OCI-LY3 (cell line): ENCODE measurements at regions not wholly inside any gene's neighbourhood (a gene's known extent, or its start where the extent isn't known, plus 50 kb on each side); places are given as distances from the start of the nearest gene placed in this dataset.
A peak's percentile ranks its signal among the peaks of the same experiment; 100 is the strongest.

Experiments used
- H2AFZ ChIP-seq: fragments of 200-600, 300-600 bp; shearing (Covaris generic); 2 replicates; pipeline ENCODE4 v1.6.0; 2014; ENCODE audit warnings: antibody characterized with exemption, low read depth, low read length
- H3K27ac ChIP-seq: fragments of 200-600, 300-600 bp; sonication (generic); 2 replicates; pipeline ENCODE4 v1.5.1; 2014; ENCODE audit warnings: mild to moderate bottlenecking, low read length, moderate library complexity, mixed read lengths
- H3K27me3 ChIP-seq: fragments of 200-600, 300-600 bp; sonication (generic); 2 replicates; pipeline ENCODE4 v1.6.1; 2014; ENCODE audit warnings: low read depth, low read length, mixed read lengths
- H3K36me3 ChIP-seq: fragments of 200-600, 300-600 bp; sonication (generic); replicated peaks from 2 replicates; pipeline ENCODE3; 2014; ENCODE audit warnings: low read depth, low read length, mixed read lengths
- H3K4me1 ChIP-seq: fragments of 300-600, 200-600 bp; sonication (generic); 2 replicates; pipeline ENCODE4 v1.6.1; 2014; ENCODE audit warnings: low read length, mixed read lengths
- H3K4me2 ChIP-seq: fragments of 200-600, 300-600 bp; sonication (generic); 2 replicates; pipeline ENCODE4 v1.6.1; 2014; ENCODE audit warnings: low read length, mixed read lengths
- H3K4me3 ChIP-seq: fragments of 300-600, 200-600 bp; sonication (generic); 2 replicates; pipeline ENCODE4 v1.5.1; 2014; ENCODE audit warnings: antibody characterized with exemption, mild to moderate bottlenecking, low read length, moderate library complexity
- H3K79me2 ChIP-seq: fragments of 300-600, 200-600 bp; shearing (Covaris generic); 2 replicates; pipeline ENCODE4 v1.6.1; 2014; ENCODE audit warnings: mild to moderate bottlenecking, low read length, mixed read lengths
- H3K9ac ChIP-seq: fragments of 300-600, 200-600 bp; shearing (Covaris generic); 2 replicates; pipeline ENCODE4 v1.6.0; 2014; ENCODE audit warnings: mild to moderate bottlenecking, low read length, moderate library complexity
- H3K9me3 ChIP-seq: fragments of 200-600, 300-600 bp; shearing (Covaris generic); 2 replicates; pipeline ENCODE4 v1.6.1; 2014; ENCODE audit warnings: low read length, mixed read lengths; ENCODE audit not compliant: insufficient read depth
- H4K20me1 ChIP-seq: fragments of 200-600, 300-600 bp; sonication (generic); 2 replicates; pipeline ENCODE4 v1.6.1; 2016; ENCODE audit warnings: low read length, mixed read lengths; ENCODE audit not compliant: insufficient read depth
- CTCF ChIP-seq: fragments of 200-600, 300-600 bp; sonication (generic); IDR thresholded peaks from 2 replicates; pipeline ENCODE4 v1.5.1; 2014; ENCODE audit warnings: antibody characterized with exemption, low read length, low read depth
- EZH2phosphoT487 ChIP-seq: fragments of 200-600 bp; shearing (Covaris generic); IDR thresholded peaks from 2 replicates; pipeline ENCODE4 v1.6.1; 2018; ENCODE audit warnings: antibody characterized with exemption, mixed run types, low read depth

DNA sequence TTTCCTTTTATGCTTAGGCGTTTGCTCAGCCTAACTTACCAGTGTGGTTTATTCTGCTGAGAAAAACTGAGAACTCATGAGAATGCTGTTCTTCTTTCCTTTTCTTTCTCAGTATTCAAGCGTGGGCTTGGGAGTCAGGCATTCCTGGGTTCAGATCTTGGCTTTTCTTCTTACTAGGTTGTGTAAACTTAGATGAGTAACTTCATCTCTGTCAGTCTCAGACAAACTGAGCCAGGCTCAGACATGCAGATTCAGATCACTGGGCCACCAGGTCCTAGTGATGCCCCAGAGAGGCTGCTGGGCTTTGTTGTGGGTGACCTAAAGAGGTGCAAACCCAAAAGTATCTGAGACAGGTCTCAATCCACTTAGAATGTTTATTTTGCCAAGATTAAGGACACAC, 95.8 kb upstream of the MPHOSPH6 start:
- Histone ChIP-seq H3K79me2 (no peaks in the 10 kb centered on the region), H3K4me1 (peaks cover 5% of the 10 kb centered on the region; the same call in 1 of the 2 replicates), H3K4me3 (no peak overlapping the region), H3K36me3 (no peaks in the 10 kb centered on the region), H3K27me3 (peaks cover 41% of the 10 kb centered on the region), H3K27ac (no peak overlapping the region), H3K9ac (no peak overlapping the region), H3K4me2 (no peak overlapping the region), H4K20me1 (no peaks in the 10 kb centered on the region), H2AFZ (no peak overlapping the region), H3K9me3 (no peaks in the 10 kb centered on the region)
- TF ChIP-seq CTCF (no peak), EZH2phosphoT487 (no peak)

DNA sequence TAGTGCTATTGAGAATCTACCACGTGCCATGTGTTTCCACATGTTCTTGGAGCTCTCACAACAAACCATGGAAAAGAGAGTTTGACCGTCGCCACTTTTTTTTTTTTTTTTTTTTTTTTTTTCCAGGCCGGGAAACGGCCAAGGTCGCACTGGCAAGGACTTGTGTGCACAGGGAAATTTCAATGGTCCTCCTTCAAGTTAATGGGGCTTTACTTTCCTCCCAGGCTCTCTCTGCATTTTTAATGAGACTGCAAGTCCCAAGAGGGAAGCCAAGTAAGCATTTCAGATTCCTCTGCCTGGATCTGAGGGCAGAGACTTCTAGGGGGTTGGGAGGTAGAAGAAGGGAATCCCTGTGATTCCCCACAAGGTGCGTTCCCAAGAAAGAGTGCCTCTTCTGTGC, 94.7 kb upstream of the MPHOSPH6 start:
- Histone ChIP-seq H3K79me2 (no peaks in the 10 kb centered on the region), H2AFZ (0 out of 2 replicates have a peak overlapping the region, but pooled peaks have one; percentile 91), H3K27ac (no peak overlapping the region), H3K9ac (no peak overlapping the region), H3K4me1 (peaks cover 5% of the 10 kb centered on the region; the same call in 1 of the 2 replicates), H3K9me3 (no peaks in the 10 kb centered on the region), H3K27me3 (peaks cover 43% of the 10 kb centered on the region), H3K36me3 (no peaks in the 10 kb centered on the region), H3K4me2 (no peak overlapping the region), H3K4me3 (no peak overlapping the region), H4K20me1 (no peaks in the 10 kb centered on the region)
- TF ChIP-seq EZH2phosphoT487, result no peak
- no peak for TF ChIP-seq CTCF

- H3K27me3 ChIP-seq, result peaks cover 46% of the 10 kb centered on the region
- H3K79me2 ChIP-seq, result no peaks in the 10 kb centered on the region
- TF ChIP-seq EZH2phosphoT487 (no peak), CTCF (peak; percentile 93)
- no peak overlapping the region for H3K27ac ChIP-seq
- peaks cover 5% of the 10 kb centered on the region; the same call in 1 of the 2 replicates for H3K4me1 ChIP-seq
- no peaks in the 10 kb centered on the region for H3K9me3 ChIP-seq
- no peaks in the 10 kb centered on the region for H4K20me1 ChIP-seq
- peak overlapping the region; percentile 91 for H2AFZ ChIP-seq
- no peak overlapping the region for H3K9ac ChIP-seq
- H3K4me2 ChIP-seq, result peak overlapping the region; percentile 34; the same call in 1 of the 2 replicates
- no peaks in the 10 kb centered on the region for H3K36me3 ChIP-seq
- no peak overlapping the region; the same call in 1 of the 2 replicates for H3K4me3 ChIP-seq
Measured at GRCh38 chr16:82263521-82264143, 93.6 kb upstream of the MPHOSPH6 start.

DNA sequence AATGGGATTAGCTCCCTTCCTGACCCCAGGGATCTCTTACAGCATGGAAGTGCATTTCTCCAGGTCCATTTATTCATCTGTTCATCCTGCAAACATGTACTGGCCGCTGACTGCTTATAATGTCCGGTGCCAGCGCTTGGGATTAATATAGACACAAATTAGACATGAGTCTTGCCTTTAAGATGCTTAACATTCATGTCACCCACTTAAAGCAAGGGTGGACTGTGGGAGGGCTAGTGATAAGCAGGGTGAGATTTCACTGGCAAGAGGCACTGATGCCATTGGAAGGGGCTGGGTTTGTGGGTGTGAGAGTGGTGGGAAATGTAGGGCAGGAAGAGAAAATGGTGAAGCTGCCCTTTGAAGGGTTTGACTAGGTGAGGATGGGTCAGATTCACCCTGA, 92.2 kb upstream of the MPHOSPH6 start:
- Histone ChIP-seq H3K27ac (no peak overlapping the region), H3K4me2 (no peak overlapping the region), H4K20me1 (no peaks in the 10 kb centered on the region), H3K4me3 (no peak overlapping the region), H3K79me2 (no peaks in the 10 kb centered on the region), H3K27me3 (peaks cover 46% of the 10 kb centered on the region), H2AFZ (no peak overlapping the region), H3K9me3 (no peaks in the 10 kb centered on the region), H3K9ac (no peak overlapping the region), H3K36me3 (no peaks in the 10 kb centered on the region), H3K4me1 (peaks cover 5% of the 10 kb centered on the region; the same call in 1 of the 2 replicates)
- no peak for TF ChIP-seq CTCF
- TF ChIP-seq EZH2phosphoT487, result no peak
